GM23248 (cell line): ENCODE measurements at regions not wholly inside any gene's neighbourhood (a gene's known extent, or its start where the extent isn't known, plus 50 kb on each side); places are given as distances from the start of the nearest gene placed in this dataset.
"Not testable (repeated sequence)": the region's sequence is repeated elsewhere in the genome, so short reads cannot be mapped to it uniquely, and the experiment has no call there.

Experiments used
- EZH2 ChIP-seq: fragments of 200-600 bp; sonication (generic); IDR thresholded peaks from 2 replicates; pipeline ENCODE4 v1.6.1; 2018; ENCODE audit warnings: antibody characterized with exemption, mild to moderate bottlenecking; ENCODE audit not compliant: insufficient read depth, poor library complexity, severe bottlenecking
- EZH2phosphoT487 ChIP-seq: fragments of 200-600 bp; sonication (generic); IDR thresholded peaks from 2 replicates; pipeline ENCODE4 v1.6.1; 2018; ENCODE audit warnings: antibody characterized with exemption, moderate library complexity, mild to moderate bottlenecking, low read depth; ENCODE audit not compliant: insufficient read depth

GRCh38 chr9:41657141-41657540, 468.0 kb upstream of the ZNG1F start:
- not testable (repeated sequence) for TF ChIP-seq EZH2phosphoT487, EZH2
